PC-9 (cell line): ENCODE measurements at regions not wholly inside any gene's neighbourhood (a gene's known extent, or its start where the extent isn't known, plus 50 kb on each side); places are given as distances from the start of the nearest gene placed in this dataset.

ENCODE experiments used
- BruUV-seq: library from RNA; stranded (reverse); fragments of 400-500 nt; replicated peaks from 2 replicates; lab custom pipeline; 2021; lab: Mats Ljungman, UMichigan
- CTCF ChIA-PET: fragments of 300-600 bp; sonication (Branson Sonifier 250); formaldehyde crosslinking; loops from one replicate; lab custom pipeline; 2022; ENCODE audit warnings: antibody characterized with exemption; lab: Charles Lee
- POLR2A ChIA-PET: fragments of 300-600 bp; sonication (Branson Sonifier 250); formaldehyde crosslinking; loops from one replicate; lab custom pipeline; 2022; ENCODE audit warnings: antibody characterized with exemption; ENCODE audit not compliant: unreplicated experiment; lab: Charles Lee
- DNase-seq, 2 experiments: peaks; one replicate each; pipeline versions ENCODE4 v3.0.0 to v3.0.0-alpha.2; 2015 to 2022; ENCODE audit warnings: mixed read lengths in 1 of 2
- H2AFZ ChIP-seq: fragments of 200-600 bp; sonication (generic); 2 replicates; pipeline ENCODE4 v1.8.1; 2017; ENCODE audit warnings: antibody characterized with exemption
- H3F3A ChIP-seq: fragments of 200-600 bp; sonication (generic); 2 replicates; pipeline ENCODE4 v1.8.1; 2017; ENCODE audit warnings: antibody characterized with exemption, mild to moderate bottlenecking, low read depth; ENCODE audit not compliant: insufficient read depth
- H3K27ac ChIP-seq: fragments of 200-600 bp; sonication (generic); 2 replicates; pipeline ENCODE4 v1.6.1; 2016; ENCODE audit warnings: mixed run types
- H3K27me3 ChIP-seq: fragments of 200-600 bp; sonication (generic); 2 replicates; pipeline ENCODE4 v1.6.1; 2016; ENCODE audit warnings: low read depth, mixed run types; ENCODE audit not compliant: insufficient read depth
- H3K36me3 ChIP-seq: fragments of 200-600 bp; sonication (generic); 2 replicates; pipeline ENCODE4 v1.6.1; 2016; ENCODE audit warnings: low read depth, mixed run types
- H3K4me1 ChIP-seq: fragments of 200-600 bp; sonication (generic); replicated peaks from 2 replicates; pipeline ENCODE4 v1.6.1; 2016; ENCODE audit warnings: mixed run types; ENCODE audit not compliant: insufficient read depth
- H3K4me2 ChIP-seq: fragments of 200-600 bp; sonication (generic); 2 replicates; pipeline ENCODE4 v1.6.1; 2017; ENCODE audit warnings: mixed run types
- H3K4me3 ChIP-seq: fragments of 200-600 bp; sonication (generic); 2 replicates; pipeline ENCODE4 v1.6.1; 2016; ENCODE audit warnings: mixed run types
- H3K79me2 ChIP-seq: fragments of 200-600 bp; sonication (generic); 2 replicates; pipeline ENCODE4 v1.6.1; 2017; ENCODE audit warnings: low read depth, mixed run types
- H3K9me2 ChIP-seq: fragments of 200-600 bp; sonication (generic); 2 replicates; pipeline ENCODE4 v1.8.1; 2017; ENCODE audit warnings: mild to moderate bottlenecking; ENCODE audit not compliant: insufficient read depth
- H3K9me3 ChIP-seq: fragments of 200-600 bp; sonication (generic); 2 replicates; pipeline ENCODE4 v1.8.1; 2016; ENCODE audit warnings: low read depth; ENCODE audit not compliant: insufficient read depth
- H4K20me1 ChIP-seq: fragments of 200-600 bp; sonication (generic); 2 replicates; pipeline ENCODE4 v1.8.1; 2017; ENCODE audit not compliant: insufficient read depth
- CTCF ChIP-seq: fragments of 200-600 bp; sonication (generic); conservative IDR thresholded peaks from 2 replicates; pipeline ENCODE4 v1.6.1; 2017; ENCODE audit warnings: mixed run types, antibody characterized with exemption, mild to moderate bottlenecking, moderate library complexity
- EZH2 ChIP-seq: fragments of 200-600 bp; sonication (generic); IDR thresholded peaks from 2 replicates; pipeline ENCODE4 v1.8.0; 2017; ENCODE audit warnings: antibody characterized with exemption, low read depth
- intact Hi-C: fragments of 100-400 bp; cut with micrococcal nuclease; formaldehyde crosslinking; loops from one replicate; pipeline ENCODE4 v1.10.0; 2022; ENCODE audit not compliant: unreplicated experiment

- TF ChIP-seq CTCF = no peak
- TF ChIP-seq EZH2 = no peak
Measured at GRCh38 chr11:122355968-122356367, 240.0 kb upstream of the BLID start.

GRCh38 chr11:122354025-122354697, 238.1 kb upstream of the BLID start:
- POLR2A ChIA-PET = no interaction called here
- CTCF ChIA-PET = no interaction called here

More at GRCh38 chr11:122355968-122356367, 240.0 kb upstream of the BLID start:
- Histone ChIP-seq H3K4me3 (no peak overlapping the region), H3K27me3 (no peaks in the 10 kb centered on the region), H3K36me3 (no peaks in the 10 kb centered on the region), H3K4me1 (no peaks in the 10 kb centered on the region), H3K9me2 (no peaks in the 10 kb centered on the region), H3K4me2 (no peak overlapping the region), H2AFZ (0 out of 2 replicates have a peak overlapping the region, but pooled peaks have one; percentile 8), H3K9me3 (peaks cover 12% of the 10 kb centered on the region; the same call in 1 of the 2 replicates), H4K20me1 (no peaks in the 10 kb centered on the region), H3K79me2 (no peaks in the 10 kb centered on the region), H3K27ac (no peak overlapping the region), H3F3A (no peaks in the 10 kb centered on the region; the same call in 1 of the 2 replicates)
- ChIA-PET POLR2A (no interaction called here), CTCF (no interaction called here)
- intact Hi-C loops = no loop called here
- BruUV-seq = no TSS peak
- DNase-seq = no peak

GRCh38 chr11:122353561-122353960, 237.5 kb upstream of the BLID start:
- H3K4me1 ChIP-seq = no peaks in the 10 kb centered on the region
- ChIA-PET POLR2A (no interaction called here), CTCF (no interaction called here)
- H3K27me3 ChIP-seq = no peaks in the 10 kb centered on the region
- no peak overlapping the region for H3K4me2 ChIP-seq
- no peaks in the 10 kb centered on the region for H3K36me3 ChIP-seq
- no peak overlapping the region for H2AFZ ChIP-seq
- peaks cover 7% of the 10 kb centered on the region; the same call in 1 of the 2 replicates for H3K9me3 ChIP-seq
- no peak overlapping the region for H3K27ac ChIP-seq
- no TSS peak for BruUV-seq
- H4K20me1 ChIP-seq = no peaks in the 10 kb centered on the region
- intact Hi-C loops = no loop called here
- H3K9me2 ChIP-seq = no peaks in the 10 kb centered on the region
- no peaks in the 10 kb centered on the region; the same call in 1 of the 2 replicates for H3F3A ChIP-seq
- TF ChIP-seq CTCF (no peak), EZH2 (no peak)
- DNase-seq = no peak
- H3K79me2 ChIP-seq = no peaks in the 10 kb centered on the region
- H3K4me3 ChIP-seq = no peak overlapping the region

More at GRCh38 chr11:122354025-122354697, 238.1 kb upstream of the BLID start:
- intact Hi-C loops = no loop called here
- H3K9me2 ChIP-seq = no peaks in the 10 kb centered on the region
- no peaks in the 10 kb centered on the region for H3K79me2 ChIP-seq
- TF ChIP-seq CTCF (no peak), EZH2 (no peak)
- H3K27ac ChIP-seq = no peak overlapping the region
- H3F3A ChIP-seq = no peaks in the 10 kb centered on the region; the same call in 1 of the 2 replicates
- H3K9me3 ChIP-seq = peaks cover 7% of the 10 kb centered on the region; the same call in 1 of the 2 replicates
- H3K4me2 ChIP-seq = no peak overlapping the region
- H4K20me1 ChIP-seq = no peaks in the 10 kb centered on the region
- H3K4me3 ChIP-seq = no peak overlapping the region
- no peak overlapping the region for H2AFZ ChIP-seq
- H3K36me3 ChIP-seq = no peaks in the 10 kb centered on the region
- DNase-seq = no peak
- no peaks in the 10 kb centered on the region for H3K4me1 ChIP-seq
- H3K27me3 ChIP-seq = no peaks in the 10 kb centered on the region
- BruUV-seq = no TSS peak
